Endodermal cell (in vitro differentiated cells): ENCODE measurements at regions not wholly inside any gene's neighbourhood (a gene's known extent, or its start where the extent isn't known, plus 50 kb on each side); places are given as distances from the start of the nearest gene placed in this dataset.

Experiments used
- DNase-seq: peaks from one replicate; pipeline ENCODE4 v3.0.0-alpha.2; 2017
- H3K27ac ChIP-seq: 2 replicates; pipeline ENCODE4 v1.5.1; 2013; ENCODE audit warnings: mild to moderate bottlenecking, low read depth, low read length, moderate library complexity
- H3K27me3 ChIP-seq: 2 replicates; pipeline ENCODE4 v1.6.1; 2013; ENCODE audit warnings: mild to moderate bottlenecking, low read length, moderate library complexity; ENCODE audit not compliant: insufficient read depth, control insufficient read depth, poor library complexity, severe bottlenecking
- H3K36me3 ChIP-seq: 2 replicates; pipeline ENCODE4 v1.7.0; 2013; ENCODE audit warnings: mild to moderate bottlenecking, low read length, moderate library complexity; ENCODE audit not compliant: control insufficient read depth, insufficient read depth
- H3K4me1 ChIP-seq: one replicate; pipeline ENCODE4 v1.7.0; 2013; ENCODE audit warnings: low read length; ENCODE audit not compliant: control insufficient read depth, insufficient read depth
- H3K4me3 ChIP-seq: 2 replicates; pipeline ENCODE4 v1.5.1; 2013; ENCODE audit warnings: mild to moderate bottlenecking, low read length, moderate library complexity
- H3K9ac ChIP-seq: 2 replicates; pipeline ENCODE4 v1.6.1; 2013; ENCODE audit warnings: mild to moderate bottlenecking, low read length, moderate library complexity; ENCODE audit not compliant: poor library complexity, severe bottlenecking; ENCODE audit errors: extremely low read depth
- H3K9me3 ChIP-seq: 2 replicates; pipeline ENCODE4 v1.6.1; 2013; ENCODE audit warnings: mild to moderate bottlenecking, low read length, moderate library complexity; ENCODE audit not compliant: control insufficient read depth
- H3K27ac Mint-ChIP-seq: 2 replicates; pipeline ENCODE4 v1.8.0; 2020; ENCODE audit warnings: mixed read lengths
- H3K27me3 Mint-ChIP-seq: 2 replicates; pipeline ENCODE4 v1.8.0; 2021; ENCODE audit warnings: mild to moderate bottlenecking, mixed read lengths; ENCODE audit not compliant: insufficient read depth
- H3K36me3 Mint-ChIP-seq: 2 replicates; pipeline ENCODE4 v1.8.0; 2020; ENCODE audit warnings: low read depth, mixed read lengths
- H3K4me1 Mint-ChIP-seq: 2 replicates; pipeline ENCODE4 v1.8.0; 2020; ENCODE audit warnings: mixed read lengths
- H3K4me3 Mint-ChIP-seq: 2 replicates; pipeline ENCODE4 v1.8.0; 2020; ENCODE audit warnings: mild to moderate bottlenecking, moderate library complexity, mixed read lengths
- H3K9me3 Mint-ChIP-seq: 2 replicates; pipeline ENCODE4 v1.8.0; 2020; ENCODE audit warnings: mild to moderate bottlenecking, mixed read lengths
- WGBS, 2 experiments: methylation state at CpG; one replicate each; pipeline versions ENCODE4 v1.1.5 to v1.1.7; 2013; ENCODE audit warnings: missing lambda C conversion rate in 2 of 2, mixed read lengths in 1 of 2; ENCODE audit not compliant: insufficient coverage in 1 of 2, insufficient read length in 1 of 2; 5-methylcytosine and 5-hydroxymethylcytosine counted together
- TF ChIP-seq, protein P1 (sequence below): fragments of 200-600 bp; sonication (generic); conservative IDR thresholded peaks from 2 replicates; pipeline ENCODE4 v1.5.0; 2021; ENCODE audit warnings: antibody characterized with exemption, mild to moderate bottlenecking

DNA sequence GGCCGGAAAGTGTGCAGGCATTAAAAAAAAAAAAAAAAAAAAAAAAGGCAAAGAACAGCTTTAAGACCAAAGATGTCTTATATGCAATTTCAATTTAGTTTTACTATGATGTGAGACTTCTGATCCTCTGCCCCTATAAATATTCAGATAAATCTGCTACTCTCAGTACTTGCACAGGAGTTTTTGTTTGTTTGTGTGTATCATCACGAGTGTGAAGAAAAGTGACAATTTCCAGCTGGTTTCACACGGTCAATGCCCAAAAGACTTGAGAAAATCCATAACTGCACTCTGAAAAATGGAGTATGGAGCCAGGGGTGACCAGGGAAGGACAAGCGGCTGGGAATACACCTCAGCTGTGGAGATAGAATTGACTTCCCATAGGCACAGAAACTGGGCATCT is 757.7 kb downstream of the C6orf118 start:
- 88 to 100% methylated on average over 3 to 4 of the region's 4 CpGs for WGBS, 2 experiments
- peaks cover 9% of the 10 kb centered on the region for H3K9me3 Mint-ChIP-seq

DNA sequence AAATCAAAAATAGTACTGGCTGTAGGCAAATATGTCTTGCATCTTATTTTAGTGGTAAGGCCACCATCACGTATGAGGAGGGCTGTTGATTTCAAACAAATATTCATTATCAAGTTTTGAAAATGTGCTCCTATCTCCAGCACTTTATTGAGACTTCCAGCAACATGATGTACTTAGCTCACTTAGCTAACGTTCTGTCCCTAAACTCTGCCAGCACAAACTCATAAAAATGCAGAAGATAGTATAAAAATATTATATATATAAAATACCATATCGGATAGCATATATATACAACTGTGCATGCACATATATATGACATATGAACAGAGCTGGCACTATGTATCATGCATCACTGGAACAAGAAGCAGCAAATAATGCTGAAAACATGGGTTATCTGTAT is 762.3 kb downstream of the C6orf118 start:
- Histone ChIP-seq H3K9me3 (no peaks in the 10 kb centered on the region), H3K27me3 (no peaks in the 10 kb centered on the region), H3K36me3 (no peaks in the 10 kb centered on the region), H3K4me3 (no peak overlapping the region), H3K4me1 (no peaks in the 10 kb centered on the region), H3K27ac (no peak overlapping the region), H3K9ac (no peak overlapping the region)
- Mint-ChIP-seq H3K9me3 (peaks cover 9% of the 10 kb centered on the region), H3K36me3 (no peaks in the 10 kb centered on the region), H3K4me1 (no peaks in the 10 kb centered on the region), H3K27ac (no peak overlapping the region), H3K4me3 (no peak overlapping the region), H3K27me3 (no peaks in the 10 kb centered on the region)
- TF ChIP-seq, protein P1, sequence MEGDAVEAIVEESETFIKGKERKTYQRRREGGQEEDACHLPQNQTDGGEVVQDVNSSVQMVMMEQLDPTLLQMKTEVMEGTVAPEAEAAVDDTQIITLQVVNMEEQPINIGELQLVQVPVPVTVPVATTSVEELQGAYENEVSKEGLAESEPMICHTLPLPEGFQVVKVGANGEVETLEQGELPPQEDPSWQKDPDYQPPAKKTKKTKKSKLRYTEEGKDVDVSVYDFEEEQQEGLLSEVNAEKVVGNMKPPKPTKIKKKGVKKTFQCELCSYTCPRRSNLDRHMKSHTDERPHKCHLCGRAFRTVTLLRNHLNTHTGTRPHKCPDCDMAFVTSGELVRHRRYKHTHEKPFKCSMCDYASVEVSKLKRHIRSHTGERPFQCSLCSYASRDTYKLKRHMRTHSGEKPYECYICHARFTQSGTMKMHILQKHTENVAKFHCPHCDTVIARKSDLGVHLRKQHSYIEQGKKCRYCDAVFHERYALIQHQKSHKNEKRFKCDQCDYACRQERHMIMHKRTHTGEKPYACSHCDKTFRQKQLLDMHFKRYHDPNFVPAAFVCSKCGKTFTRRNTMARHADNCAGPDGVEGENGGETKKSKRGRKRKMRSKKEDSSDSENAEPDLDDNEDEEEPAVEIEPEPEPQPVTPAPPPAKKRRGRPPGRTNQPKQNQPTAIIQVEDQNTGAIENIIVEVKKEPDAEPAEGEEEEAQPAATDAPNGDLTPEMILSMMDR: no peak
- DNase-seq: no peak
- WGBS, 2 experiments: 80 to 95% methylated on average over 1 of the region's 3 CpGs

More for the DNA sequence above, 757.7 kb downstream of the C6orf118 start:
- Mint-ChIP-seq H3K27me3 (no peaks in the 10 kb centered on the region), H3K27ac (no peak overlapping the region), H3K4me3 (no peak overlapping the region), H3K36me3 (no peaks in the 10 kb centered on the region), H3K4me1 (no peaks in the 10 kb centered on the region)
- H3K9ac ChIP-seq: no peak overlapping the region
- DNase-seq: no peak
- H3K4me3 ChIP-seq: no peak overlapping the region
- no peaks in the 10 kb centered on the region for H3K4me1 ChIP-seq
- TF ChIP-seq, protein P1: no peak
- no peak overlapping the region for H3K27ac ChIP-seq
- no peaks in the 10 kb centered on the region for H3K27me3 ChIP-seq
- H3K36me3 ChIP-seq: no peaks in the 10 kb centered on the region
- H3K9me3 ChIP-seq: no peaks in the 10 kb centered on the region

DNA sequence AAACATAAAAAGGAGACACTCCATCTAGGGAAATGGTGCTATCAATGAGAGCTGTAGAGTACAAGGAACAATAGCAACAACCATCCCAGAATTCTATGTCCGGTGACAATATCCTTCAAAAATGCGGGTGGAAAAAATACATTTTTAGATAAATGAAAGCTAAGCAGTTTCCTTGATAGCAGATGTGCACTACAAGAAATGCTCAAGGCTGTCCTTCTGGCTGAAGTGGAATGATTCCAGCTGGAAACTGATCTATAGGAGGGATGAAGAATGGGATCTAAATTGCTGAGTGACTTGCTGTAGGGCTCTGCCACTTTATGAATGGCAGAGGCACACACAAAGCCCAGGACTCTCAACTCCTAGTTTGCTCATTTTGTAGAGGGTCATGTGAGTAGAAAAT is 763.1 kb downstream of the C6orf118 start:
- no peak overlapping the region for H3K4me3 Mint-ChIP-seq
- no peaks in the 10 kb centered on the region for H3K4me1 Mint-ChIP-seq
- 85 to 93% methylated on average over 2 of the region's 2 CpGs for WGBS, 2 experiments
- no peaks in the 10 kb centered on the region for H3K4me1 ChIP-seq
- no peak for DNase-seq
- no peak overlapping the region for H3K27ac ChIP-seq
- H3K27ac Mint-ChIP-seq: no peak overlapping the region
- H3K9me3 ChIP-seq: no peaks in the 10 kb centered on the region
- TF ChIP-seq, protein P1: no peak
- no peak overlapping the region for H3K9ac ChIP-seq
- no peaks in the 10 kb centered on the region for H3K27me3 ChIP-seq
- H3K4me3 ChIP-seq: no peak overlapping the region
- no peaks in the 10 kb centered on the region for H3K27me3 Mint-ChIP-seq
- H3K36me3 Mint-ChIP-seq: no peaks in the 10 kb centered on the region
- H3K36me3 ChIP-seq: no peaks in the 10 kb centered on the region
- H3K9me3 Mint-ChIP-seq: peaks cover 5% of the 10 kb centered on the region
